Karpas-422 (cell line): ENCODE measurements at regions not wholly inside any gene's neighbourhood (a gene's known extent, or its start where the extent isn't known, plus 50 kb on each side); places are given as distances from the start of the nearest gene placed in this dataset.
"Not testable (repeated sequence)": the region's sequence is repeated elsewhere in the genome, so short reads cannot be mapped to it uniquely, and the experiment has no call there.

Source experiments
- DNase-seq: peaks from one replicate; pipeline ENCODE4 v3.0.0-alpha.2; 2015
- H2AFZ ChIP-seq: fragments of 200-600 bp; sonication (generic); 2 replicates; pipeline ENCODE4 v1.6.1; 2014; ENCODE audit warnings: antibody characterized with exemption, low read length, mixed read lengths
- H3K27ac ChIP-seq: fragments of 200-600 bp; sonication (generic); 2 replicates; pipeline ENCODE4 v1.5.1; 2014; ENCODE audit warnings: mild to moderate bottlenecking, low read length, moderate library complexity
- H3K27me3 ChIP-seq: fragments of 200-600 bp; sonication (generic); 2 replicates; pipeline ENCODE4 v1.6.1; 2014; ENCODE audit warnings: low read length, mixed read lengths
- H3K36me3 ChIP-seq: fragments of 200-600 bp; sonication (generic); 2 replicates; pipeline ENCODE4 v1.6.1; 2014; ENCODE audit warnings: low read length, mixed read lengths; ENCODE audit not compliant: insufficient read depth
- H3K4me1 ChIP-seq: fragments of 200-600 bp; sonication (generic); 2 replicates; pipeline ENCODE4 v1.6.1; 2014; ENCODE audit warnings: mild to moderate bottlenecking, low read length, mixed read lengths
- H3K4me2 ChIP-seq: fragments of 200-600 bp; sonication (generic); 2 replicates; pipeline ENCODE4 v1.6.1; 2014; ENCODE audit warnings: low read length, low read depth, mild to moderate bottlenecking; ENCODE audit not compliant: poor library complexity, severe bottlenecking
- H3K4me3 ChIP-seq: fragments of 200-600 bp; sonication (generic); 2 replicates; pipeline ENCODE4 v1.5.1; 2014; ENCODE audit warnings: mild to moderate bottlenecking, antibody characterized with exemption, low read length, mixed read lengths
- H3K79me2 ChIP-seq: fragments of 200-600 bp; sonication (generic); 2 replicates; pipeline ENCODE4 v1.6.1; 2014; ENCODE audit warnings: mild to moderate bottlenecking, low read length, mixed read lengths
- H3K9ac ChIP-seq: fragments of 200-600 bp; sonication (generic); 2 replicates; pipeline ENCODE4 v1.6.0; 2014; ENCODE audit warnings: low read length
- H3K9me2 ChIP-seq: fragments of 200-600 bp; sonication (generic), shearing (Covaris generic); replicated peaks from 2 replicates; pipeline ENCODE4 v1.6.0; 2014; ENCODE audit warnings: mild to moderate bottlenecking, low read length, moderate library complexity; ENCODE audit not compliant: insufficient read depth
- H3K9me3 ChIP-seq: fragments of 300-700, 200-600 bp; sonication (generic); 2 replicates; pipeline ENCODE4 v1.6.1; 2014; ENCODE audit warnings: low read length, mixed read lengths
- H4K20me1 ChIP-seq: fragments of 200-600 bp; sonication (generic); 2 replicates; pipeline ENCODE4 v1.6.1; 2014; ENCODE audit warnings: mild to moderate bottlenecking, antibody characterized with exemption, low read length, low read depth; ENCODE audit not compliant: insufficient read depth

DNA sequence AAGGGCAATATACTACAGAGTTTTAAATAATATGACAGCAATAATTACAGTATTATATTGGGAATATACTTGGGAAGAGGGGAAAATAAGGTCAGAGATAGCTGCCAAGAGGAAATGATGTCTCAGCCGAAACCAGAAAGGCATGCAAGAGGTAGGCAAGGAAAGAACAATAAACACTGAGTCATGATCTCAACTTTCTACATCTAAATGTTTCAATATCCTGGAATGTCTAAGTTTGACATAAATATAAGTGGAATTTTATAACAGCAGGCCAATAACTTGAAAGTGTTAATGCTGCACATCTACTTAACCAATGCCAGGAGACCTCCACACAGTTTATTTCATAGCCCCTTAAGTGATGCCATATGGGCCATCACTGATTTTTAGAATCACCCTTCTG lies 99.8 kb upstream of the CPNE4 start:
- H3K27me3 ChIP-seq: no peaks in the 10 kb centered on the region
- H3K4me1 ChIP-seq: peaks cover 4% of the 10 kb centered on the region
- H4K20me1 ChIP-seq: no peaks in the 10 kb centered on the region
- H3K9me3 ChIP-seq: 0 out of 2 replicates have a peak, but pooled peaks cover 3% of the 10 kb centered on the region
- H2AFZ ChIP-seq: no peak overlapping the region
- no peak overlapping the region for H3K9ac ChIP-seq
- H3K36me3 ChIP-seq: no peaks in the 10 kb centered on the region
- no peak overlapping the region for H3K4me2 ChIP-seq
- H3K79me2 ChIP-seq: no peaks in the 10 kb centered on the region
- DNase-seq: no peak
- no peak overlapping the region for H3K4me3 ChIP-seq
- H3K9me2 ChIP-seq: no peaks in the 10 kb centered on the region
- H3K27ac ChIP-seq: no peak overlapping the region

DNA sequence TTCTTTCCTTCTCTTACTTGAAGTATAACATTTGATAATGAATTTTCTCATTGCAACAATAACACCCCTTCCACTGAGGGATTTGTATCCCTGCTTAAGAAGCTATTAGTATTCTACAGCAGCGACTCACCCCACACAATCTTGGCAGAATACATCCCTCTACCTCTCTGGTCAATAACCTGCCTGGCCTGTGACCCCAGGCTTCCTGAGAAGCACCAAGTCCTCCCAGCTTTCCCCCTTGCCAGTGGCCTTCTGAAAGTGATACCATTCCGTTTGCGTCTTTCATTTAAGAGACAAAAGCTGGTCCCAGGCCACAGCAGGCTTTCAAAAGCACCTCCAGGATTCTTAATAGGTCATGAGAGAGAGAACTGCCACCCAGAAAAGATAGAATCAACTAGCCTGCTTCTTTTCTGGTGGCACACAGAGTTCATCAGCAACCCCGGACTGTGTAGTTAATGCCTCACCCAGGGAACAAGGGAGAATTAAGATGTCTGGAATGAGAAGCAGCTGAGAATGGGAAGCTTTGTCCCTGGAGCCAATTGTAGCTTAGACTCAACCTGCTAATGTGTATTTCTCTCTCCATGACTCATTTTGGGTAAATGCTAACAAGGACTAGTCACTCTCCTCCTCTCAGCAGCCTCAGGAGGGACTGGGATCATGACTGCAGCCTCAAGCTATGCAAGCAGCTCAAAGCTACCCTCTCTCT lies 101.0 kb upstream of the CPNE4 start:
- Histone ChIP-seq H3K79me2 (no peaks in the 10 kb centered on the region), H3K27ac (no peak overlapping the region), H2AFZ (no peak overlapping the region), H3K9me2 (no peaks in the 10 kb centered on the region), H3K4me1 (no peaks in the 10 kb centered on the region), H3K27me3 (no peaks in the 10 kb centered on the region), H3K4me3 (no peak overlapping the region), H3K9ac (no peak overlapping the region), H4K20me1 (no peaks in the 10 kb centered on the region), H3K9me3 (0 out of 2 replicates have a peak, but pooled peaks cover 3% of the 10 kb centered on the region), H3K36me3 (no peaks in the 10 kb centered on the region), H3K4me2 (no peak overlapping the region)
- no peak for DNase-seq

DNA sequence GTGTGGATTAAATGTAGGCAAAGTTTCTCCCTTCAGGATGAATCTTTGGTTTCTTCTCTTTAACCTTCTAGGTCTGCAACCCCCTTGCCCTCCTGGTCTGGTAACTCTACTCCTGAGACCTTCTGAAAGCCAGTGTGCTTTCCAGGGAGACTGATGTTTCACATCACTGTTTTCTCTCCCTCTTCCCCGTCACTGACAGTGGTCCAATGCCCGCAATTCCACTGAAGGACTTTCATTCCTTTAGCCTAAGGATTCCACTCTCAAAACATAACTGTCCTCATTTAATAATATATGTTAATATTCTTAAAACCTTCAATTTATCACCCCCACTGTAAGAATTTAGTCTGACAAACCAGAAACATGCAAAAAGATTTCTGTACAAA lies 101.5 kb upstream of the CPNE4 start:
- DNase-seq: no peak
- H3K4me3 ChIP-seq: no peak overlapping the region
- H3K9me2 ChIP-seq: no peaks in the 10 kb centered on the region
- H3K9ac ChIP-seq: no peak overlapping the region
- H3K4me2 ChIP-seq: no peak overlapping the region
- H3K27me3 ChIP-seq: no peaks in the 10 kb centered on the region
- no peaks in the 10 kb centered on the region for H3K79me2 ChIP-seq
- no peaks in the 10 kb centered on the region for H3K36me3 ChIP-seq
- no peaks in the 10 kb centered on the region for H3K4me1 ChIP-seq
- 0 out of 2 replicates have a peak, but pooled peaks cover 3% of the 10 kb centered on the region for H3K9me3 ChIP-seq
- no peak overlapping the region for H3K27ac ChIP-seq
- no peaks in the 10 kb centered on the region for H4K20me1 ChIP-seq
- no peak overlapping the region for H2AFZ ChIP-seq

DNA sequence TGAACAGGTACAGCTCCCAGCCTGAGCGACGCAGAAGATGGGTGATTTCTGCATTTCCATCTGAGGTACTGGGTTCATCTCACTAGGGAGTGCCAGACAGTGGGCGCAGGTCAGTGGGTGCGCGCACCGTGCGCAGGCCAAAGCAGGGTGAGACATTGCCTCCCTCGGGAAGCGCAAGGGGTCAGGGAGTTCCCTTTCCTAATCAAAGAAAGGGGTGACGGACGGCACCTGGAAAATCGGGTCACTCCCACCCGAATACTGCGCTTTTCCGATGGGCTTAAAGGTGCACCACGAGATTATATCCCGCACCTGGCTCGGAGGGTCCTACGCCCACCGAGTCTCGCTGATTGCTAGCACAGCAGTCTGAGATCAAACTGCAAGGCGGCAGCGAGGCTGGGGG lies 102.1 kb upstream of the CPNE4 start:
- not testable (repeated sequence) for H3K9me2 ChIP-seq, DNase-seq, H3K9ac ChIP-seq

DNA sequence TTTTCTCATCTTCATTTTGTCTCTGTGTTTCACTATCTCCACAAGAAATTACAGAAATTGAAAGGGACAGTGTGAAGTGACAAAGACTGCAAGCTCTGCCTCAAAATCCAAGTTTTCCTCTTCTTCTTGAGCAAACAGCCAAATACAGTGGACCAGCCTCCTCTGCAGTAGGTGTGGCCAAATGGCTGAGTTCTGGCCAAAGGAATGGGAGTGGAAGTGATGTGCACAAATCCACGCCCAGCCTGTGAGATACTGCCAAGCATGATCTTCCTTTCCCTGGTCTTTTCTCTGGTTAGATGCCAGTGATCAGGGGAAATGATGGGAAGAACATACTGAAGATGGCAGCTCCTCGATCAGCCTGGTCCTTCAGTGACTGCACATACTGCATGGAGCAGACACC lies 111.0 kb upstream of the CPNE4 start:
- no peaks in the 10 kb centered on the region for H3K9me2 ChIP-seq
- no peak overlapping the region for H3K4me2 ChIP-seq
- H3K4me1 ChIP-seq: no peaks in the 10 kb centered on the region
- DNase-seq: no peak
- no peaks in the 10 kb centered on the region for H3K9me3 ChIP-seq
- H3K79me2 ChIP-seq: no peaks in the 10 kb centered on the region
- H3K27me3 ChIP-seq: no peaks in the 10 kb centered on the region
- no peaks in the 10 kb centered on the region for H4K20me1 ChIP-seq
- no peak overlapping the region for H3K4me3 ChIP-seq
- no peaks in the 10 kb centered on the region for H3K36me3 ChIP-seq
- no peak overlapping the region for H2AFZ ChIP-seq
- H3K9ac ChIP-seq: no peak overlapping the region
- H3K27ac ChIP-seq: no peak overlapping the region

More for the DNA sequence above, 102.1 kb upstream of the CPNE4 start:
- not testable (repeated sequence) for H3K9me3 ChIP-seq, H3K27ac ChIP-seq, H3K27me3 ChIP-seq, H3K4me2 ChIP-seq, H3K79me2 ChIP-seq, H3K4me3 ChIP-seq, H3K4me1 ChIP-seq, H2AFZ ChIP-seq, H3K36me3 ChIP-seq, H4K20me1 ChIP-seq

DNA sequence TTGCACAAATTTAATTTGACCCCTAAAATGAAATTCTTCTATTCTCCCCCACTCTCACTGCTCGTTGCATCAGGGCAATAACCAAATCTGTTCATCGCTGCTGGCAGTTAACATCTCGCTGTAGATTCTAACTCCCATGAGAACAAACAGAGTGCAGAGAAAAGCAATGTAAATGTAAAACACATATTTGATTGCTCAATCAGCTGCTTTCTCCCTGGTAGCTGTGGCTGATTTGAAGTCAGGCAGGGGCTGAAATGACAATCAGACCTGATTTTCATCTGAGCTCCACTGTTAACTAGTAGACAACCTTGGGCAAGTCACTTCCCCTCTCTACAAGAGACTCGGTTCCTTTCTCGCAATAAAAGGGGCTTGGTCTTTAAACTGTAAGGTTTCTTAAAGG lies 119.8 kb upstream of the CPNE4 start:
- no peaks in the 10 kb centered on the region for H3K4me1 ChIP-seq
- H3K9me3 ChIP-seq: no peaks in the 10 kb centered on the region
- no peak for DNase-seq
- H3K9ac ChIP-seq: no peak overlapping the region
- no peaks in the 10 kb centered on the region for H3K79me2 ChIP-seq
- H3K27ac ChIP-seq: no peak overlapping the region
- H3K36me3 ChIP-seq: no peaks in the 10 kb centered on the region
- no peak overlapping the region for H2AFZ ChIP-seq
- no peaks in the 10 kb centered on the region for H4K20me1 ChIP-seq
- H3K4me2 ChIP-seq: no peak overlapping the region
- H3K4me3 ChIP-seq: no peak overlapping the region
- no peaks in the 10 kb centered on the region for H3K27me3 ChIP-seq
- H3K9me2 ChIP-seq: no peaks in the 10 kb centered on the region; the same call in 1 of the 2 replicates

DNA sequence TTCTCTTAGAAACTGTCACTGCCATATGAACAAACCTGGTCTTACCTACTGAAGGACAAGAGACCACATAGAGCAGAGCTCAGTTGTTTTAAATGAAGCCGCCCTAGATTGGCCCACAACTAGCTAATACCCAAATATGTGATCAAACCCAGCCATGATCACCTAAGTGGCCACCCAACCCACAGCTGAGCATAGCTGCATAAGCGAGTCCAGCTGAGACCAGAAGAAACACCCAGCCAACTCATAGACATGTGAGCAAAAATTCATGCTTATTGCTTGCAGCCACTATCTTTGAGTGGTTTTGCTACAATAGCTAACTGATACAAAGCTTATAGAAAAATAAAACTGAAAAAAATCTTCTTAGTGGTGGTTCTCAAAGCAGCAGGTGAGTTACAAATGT lies 124.3 kb upstream of the CPNE4 start:
- Histone ChIP-seq H2AFZ (no peak overlapping the region), H3K4me3 (no peak overlapping the region), H3K4me2 (no peak overlapping the region), H3K4me1 (no peaks in the 10 kb centered on the region), H4K20me1 (no peaks in the 10 kb centered on the region), H3K79me2 (no peaks in the 10 kb centered on the region), H3K9me2 (no peaks in the 10 kb centered on the region), H3K27me3 (no peaks in the 10 kb centered on the region), H3K36me3 (no peaks in the 10 kb centered on the region), H3K9ac (no peak overlapping the region), H3K9me3 (no peaks in the 10 kb centered on the region), H3K27ac (no peak overlapping the region)
- no peak for DNase-seq

DNA sequence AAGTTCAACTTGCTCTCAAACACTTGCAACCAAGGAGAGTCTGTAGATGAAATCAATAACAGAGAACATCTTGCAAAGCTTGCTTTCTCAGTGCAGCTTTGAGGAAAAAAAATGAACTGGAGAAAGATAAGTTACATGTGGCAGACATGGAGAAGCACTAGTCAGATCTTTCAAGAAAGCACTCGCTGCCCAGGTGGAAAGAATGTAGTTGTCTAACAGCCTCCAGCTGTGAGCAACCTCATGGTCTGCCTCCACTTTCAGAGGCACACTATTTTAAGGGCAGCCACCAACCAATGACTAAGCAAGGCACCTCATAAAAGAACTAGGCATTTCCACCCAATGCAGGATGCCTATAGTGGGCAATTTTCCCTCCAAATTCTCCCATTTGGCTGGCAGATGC lies 125.4 kb upstream of the CPNE4 start:
- no peaks in the 10 kb centered on the region for H3K36me3 ChIP-seq
- no peak overlapping the region for H2AFZ ChIP-seq
- no peak for DNase-seq
- H3K4me3 ChIP-seq: no peak overlapping the region
- H3K4me2 ChIP-seq: no peak overlapping the region
- H3K4me1 ChIP-seq: no peaks in the 10 kb centered on the region
- no peak overlapping the region for H3K9ac ChIP-seq
- no peaks in the 10 kb centered on the region for H3K9me2 ChIP-seq
- no peaks in the 10 kb centered on the region for H4K20me1 ChIP-seq
- no peaks in the 10 kb centered on the region for H3K27me3 ChIP-seq
- H3K27ac ChIP-seq: no peak overlapping the region
- H3K79me2 ChIP-seq: no peaks in the 10 kb centered on the region
- H3K9me3 ChIP-seq: no peaks in the 10 kb centered on the region
